CMK (cell line): ENCODE measurements at regions not wholly inside any gene's neighbourhood (a gene's known extent, or its start where the extent isn't known, plus 50 kb on each side); places are given as distances from the start of the nearest gene placed in this dataset.
"Not testable (repeated sequence)": the region's sequence is repeated elsewhere in the genome, so short reads cannot be mapped to it uniquely, and the experiment has no call there.

Experiments used
- DNase-seq: peaks from one replicate; pipeline ENCODE4 v3.0.0-alpha.2; 2010; ENCODE audit warnings: low read depth

DNA sequence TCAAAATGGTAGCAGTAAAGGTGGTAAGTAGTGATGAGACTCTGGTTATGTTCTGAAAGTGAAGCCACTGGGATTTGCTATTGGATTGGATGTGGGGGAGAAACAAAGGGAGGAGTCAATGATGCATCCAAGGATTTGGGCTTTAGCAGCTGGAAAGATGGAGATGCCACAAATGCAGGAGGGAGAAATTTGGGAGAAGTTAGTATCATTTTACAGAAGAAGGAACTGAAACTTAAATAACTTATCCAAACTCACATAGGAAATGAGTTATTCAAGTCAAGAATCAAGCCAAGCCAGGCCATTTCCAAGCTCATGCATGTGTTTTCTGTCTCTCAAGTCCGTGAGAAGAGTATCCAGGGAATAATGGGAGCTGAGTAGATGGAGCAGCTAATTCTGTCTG is 155.1 kb upstream of the TNFAIP3 start:
- DNase-seq: no peak

DNA sequence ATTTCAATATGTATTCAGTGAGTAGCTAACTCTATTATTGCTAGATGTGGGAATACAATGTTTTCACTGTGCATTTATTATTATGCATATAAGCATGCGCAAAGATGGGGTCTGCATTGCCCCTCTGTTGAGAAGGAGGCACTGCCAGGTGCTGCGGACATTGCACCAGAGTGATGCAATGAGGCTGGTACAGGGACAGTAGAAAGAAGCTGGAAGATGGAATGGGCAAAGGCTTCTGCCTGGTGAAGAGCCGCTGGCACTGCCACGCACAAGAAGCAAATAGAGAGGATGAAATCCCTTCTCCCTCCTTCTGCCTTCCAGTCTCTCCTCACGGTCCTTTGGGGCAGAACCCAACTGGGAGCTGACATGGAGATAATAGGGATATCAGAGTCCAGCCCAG is 154.5 kb upstream of the TNFAIP3 start:
- no peak for DNase-seq

DNA sequence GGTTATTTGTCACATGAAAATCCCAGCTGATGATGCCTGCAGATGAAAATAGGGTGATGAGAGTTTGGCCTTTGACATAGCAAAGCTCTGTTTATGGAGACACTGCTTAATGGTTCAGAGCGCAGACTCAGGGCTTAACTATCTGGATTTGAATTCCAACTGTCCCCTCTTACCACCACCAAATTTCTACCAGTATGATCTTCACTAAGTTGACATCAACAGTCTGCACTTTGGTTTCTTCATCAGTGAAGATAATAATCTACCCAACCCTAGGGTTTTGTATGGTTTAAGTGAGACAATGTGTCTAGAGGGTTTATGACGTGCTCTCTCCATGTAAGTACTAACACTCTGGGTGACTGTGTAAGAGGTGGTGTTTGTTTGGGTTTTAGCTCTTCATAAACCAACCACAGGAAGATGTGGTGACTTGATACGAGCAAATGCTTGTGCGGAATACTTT is 151.4 kb upstream of the TNFAIP3 start:
- no peak for DNase-seq

DNA sequence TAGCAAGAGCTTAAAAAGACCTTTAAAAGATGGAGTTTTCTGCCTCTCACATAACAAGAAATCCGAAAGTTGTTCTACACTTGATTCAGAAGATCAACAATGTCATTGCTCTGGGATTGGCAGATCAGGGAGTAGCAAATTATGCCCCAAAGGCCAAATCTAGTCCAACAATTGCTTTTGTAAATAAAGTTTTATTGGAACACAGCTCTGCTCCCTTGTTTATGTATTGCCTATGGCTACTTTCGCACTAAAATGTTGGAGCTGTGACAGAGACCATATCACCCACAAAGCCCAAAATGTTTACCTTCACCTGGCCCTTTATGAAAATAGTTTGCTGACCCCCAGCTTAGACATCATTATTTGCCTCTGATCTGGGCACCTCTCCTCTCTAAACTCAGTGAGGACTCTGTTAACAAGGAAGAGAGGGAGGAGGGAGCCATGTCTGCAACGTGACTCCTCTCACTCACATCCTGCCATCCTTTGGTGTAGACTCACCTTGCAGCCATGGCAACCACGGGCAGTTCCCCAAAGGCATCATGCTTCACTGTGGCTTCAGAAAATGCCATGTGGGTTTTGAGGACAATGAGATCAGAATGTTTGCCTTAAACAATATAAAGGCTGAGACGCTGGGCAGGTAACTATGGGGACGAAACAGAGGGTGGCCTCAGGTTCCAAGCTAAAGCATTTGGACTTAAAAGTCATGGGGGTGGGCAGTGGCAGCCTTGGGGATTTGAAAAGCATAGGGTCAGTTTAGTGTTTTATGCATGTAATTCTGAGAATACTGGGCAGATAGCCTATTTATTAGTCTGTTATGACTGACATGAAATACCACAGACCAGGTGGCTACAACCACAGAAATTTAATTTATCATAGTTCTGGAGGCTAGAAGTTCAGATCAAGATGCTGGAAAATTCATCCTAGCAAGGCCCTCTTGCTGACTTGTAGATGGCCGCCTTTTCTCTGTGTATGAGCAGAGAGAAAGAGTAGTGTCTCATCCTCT is 149.7 kb upstream of the TNFAIP3 start:
- no peak for DNase-seq

DNA sequence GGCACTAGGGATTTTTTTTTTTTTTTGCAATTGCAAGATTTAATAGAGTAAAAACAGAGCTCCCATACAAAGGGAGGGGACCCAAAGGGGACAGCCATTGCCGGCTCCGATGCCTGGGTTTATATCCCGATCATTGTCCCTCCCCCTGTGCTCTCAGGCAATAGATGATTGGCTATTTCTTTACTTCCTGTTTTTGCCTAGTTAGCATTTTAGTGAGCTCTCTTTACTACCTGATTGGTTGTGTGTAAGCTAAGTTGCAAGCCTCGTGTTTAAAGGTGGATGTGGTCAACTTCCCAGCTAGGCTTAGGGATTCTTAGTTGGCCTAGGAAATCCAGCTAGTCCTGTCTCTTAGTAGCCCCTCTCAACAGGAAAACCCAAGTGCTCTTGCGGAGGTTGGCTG is 148.2 kb upstream of the TNFAIP3 start:
- not testable (repeated sequence) for DNase-seq

DNA sequence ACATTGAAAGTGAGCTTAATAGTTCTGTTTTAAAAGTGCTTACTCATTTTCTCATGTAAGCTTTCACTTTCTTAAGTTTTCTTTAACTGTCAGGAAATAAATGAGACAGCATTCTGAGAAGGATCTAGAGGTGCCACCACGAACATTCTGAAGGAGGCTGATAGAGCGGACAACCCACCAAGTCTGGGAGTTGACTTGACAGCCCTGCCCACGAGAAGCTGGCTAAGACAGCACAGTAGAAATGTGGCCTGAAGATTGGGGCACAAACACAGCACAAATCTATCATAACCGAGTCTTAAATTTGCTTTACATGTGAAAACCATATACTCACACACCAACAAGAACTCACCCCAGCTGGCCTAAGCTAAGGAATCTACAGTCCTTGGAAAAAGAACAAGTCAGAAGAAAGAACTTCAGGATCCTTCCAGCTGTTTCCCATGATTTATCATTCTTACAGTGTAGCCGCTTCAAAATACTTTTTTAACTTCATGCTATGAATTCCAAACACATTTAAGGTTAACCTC is 144.2 kb upstream of the TNFAIP3 start:
- DNase-seq: peak; percentile 74

DNA sequence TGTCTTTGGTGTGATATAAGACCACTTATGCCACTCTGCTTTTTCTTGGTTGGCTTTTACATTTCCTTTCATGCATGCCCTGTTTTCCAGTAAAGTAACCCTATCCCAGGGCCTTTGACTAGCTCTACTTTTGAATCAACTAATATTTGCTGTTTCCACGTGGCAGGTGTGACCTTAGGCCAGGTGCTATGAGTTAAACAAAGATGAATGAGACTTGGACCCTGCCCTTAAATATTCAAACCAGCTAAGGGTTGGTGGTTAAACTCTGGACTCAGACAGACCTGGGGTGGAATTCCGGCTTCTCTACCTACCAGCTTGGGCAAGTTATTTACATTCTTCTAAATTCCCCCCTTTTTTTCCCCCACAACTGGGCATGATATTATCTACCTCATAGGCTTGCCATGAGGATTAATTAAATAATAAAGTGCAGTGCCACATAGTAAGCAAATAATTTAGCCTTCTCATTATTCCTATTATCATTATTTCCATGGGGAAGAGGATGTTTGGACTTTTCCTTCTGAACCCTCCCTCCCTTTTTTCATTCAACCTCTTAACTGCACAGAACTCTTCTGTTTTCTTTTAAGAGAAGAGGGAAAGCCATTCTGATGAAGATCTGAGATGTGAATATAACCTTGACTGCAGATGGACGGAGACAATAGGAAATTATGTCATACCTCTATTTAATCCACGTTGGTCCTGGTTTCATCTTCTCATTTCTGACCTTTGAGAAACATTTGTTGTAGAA is 143.6 kb upstream of the TNFAIP3 start:
- no peak for DNase-seq

DNA sequence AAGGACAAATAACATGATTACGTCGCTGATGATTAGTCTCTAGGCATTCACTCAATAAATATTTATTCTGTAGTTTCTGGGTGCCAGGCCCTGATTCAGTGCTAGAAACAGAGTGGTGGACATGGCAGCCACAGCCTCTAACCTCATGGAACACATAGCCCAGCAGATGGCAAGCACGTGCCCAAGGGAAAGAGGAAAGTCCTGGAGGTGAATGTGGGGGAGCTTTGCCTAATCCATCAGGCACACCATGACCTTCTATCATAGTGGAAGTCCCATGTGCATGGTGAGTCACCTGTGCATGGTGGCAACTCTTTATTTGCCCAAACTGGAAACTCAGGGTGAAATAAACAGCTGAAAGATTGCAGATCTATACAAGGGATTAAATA is 143.0 kb upstream of the TNFAIP3 start:
- no peak for DNase-seq

DNA sequence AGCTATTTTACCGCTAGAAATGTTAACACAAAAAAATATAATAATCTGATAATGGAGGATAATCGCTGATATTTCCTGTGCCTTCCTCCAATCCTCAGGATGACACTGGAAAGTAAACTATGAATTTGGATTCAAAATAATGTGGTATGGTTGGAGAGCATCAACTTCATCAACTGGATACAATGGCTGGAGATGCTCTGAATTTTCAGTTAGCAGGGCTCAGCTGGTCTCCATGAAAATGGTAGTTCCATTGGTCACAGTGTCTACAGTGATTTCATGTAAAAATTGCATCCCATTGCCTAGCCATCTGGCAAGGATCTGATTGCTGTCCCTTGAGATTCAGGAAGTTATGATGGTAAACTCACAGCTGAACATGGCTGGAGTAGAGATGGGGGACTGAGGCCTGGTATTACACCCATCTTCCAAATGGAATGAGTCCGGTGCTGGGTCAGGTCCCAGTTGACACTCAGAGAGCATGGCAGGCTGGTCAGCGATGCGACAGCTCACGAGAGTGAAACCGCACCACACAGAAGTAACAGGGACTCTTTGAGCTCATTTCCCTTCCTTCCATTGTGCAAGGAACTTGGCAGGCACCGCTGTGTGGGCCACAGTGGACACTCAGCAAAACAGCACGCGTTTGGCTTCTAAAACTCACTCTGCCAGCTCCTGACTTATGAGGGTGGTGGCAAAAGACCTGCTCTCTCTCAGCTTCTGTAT is 142.4 kb upstream of the TNFAIP3 start:
- no peak for DNase-seq

DNA sequence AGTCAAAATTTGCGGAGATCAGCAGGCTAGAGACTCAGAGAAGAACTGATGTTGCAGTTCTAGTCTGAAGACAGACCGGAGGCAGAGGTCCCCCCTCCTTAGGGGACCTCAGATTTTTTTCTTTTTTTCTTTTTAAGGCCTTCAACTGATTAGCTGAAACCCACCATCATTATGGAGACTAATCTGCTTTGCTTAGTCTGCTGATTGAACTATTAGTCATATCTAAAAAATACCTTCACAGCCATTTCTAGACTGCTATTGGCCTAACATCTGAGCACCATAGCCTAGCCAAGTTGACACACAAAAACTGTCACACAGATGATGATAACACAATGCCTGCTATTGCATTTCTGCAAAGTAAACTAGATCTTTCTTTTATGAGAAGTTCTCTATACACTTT is 141.1 kb upstream of the TNFAIP3 start:
- DNase-seq: no peak

DNA sequence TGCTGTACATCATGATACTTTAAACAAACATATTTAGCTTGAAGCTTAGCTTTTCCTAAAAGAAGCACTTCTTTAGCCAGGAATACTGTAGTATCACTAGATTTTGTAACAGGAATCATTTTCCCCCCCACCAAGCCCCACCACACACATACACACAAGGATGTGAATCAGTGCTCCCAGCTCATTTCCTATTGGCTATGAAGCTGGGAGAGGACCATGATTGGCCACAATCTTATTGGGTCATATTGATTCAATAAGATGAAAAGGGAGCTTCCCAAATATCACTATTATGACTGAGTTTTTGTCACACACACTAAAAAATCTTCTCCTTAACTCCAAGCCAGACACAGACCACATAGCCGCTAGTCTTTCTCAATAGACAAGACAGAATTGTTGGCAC is 140.5 kb upstream of the TNFAIP3 start:
- no peak for DNase-seq

DNA sequence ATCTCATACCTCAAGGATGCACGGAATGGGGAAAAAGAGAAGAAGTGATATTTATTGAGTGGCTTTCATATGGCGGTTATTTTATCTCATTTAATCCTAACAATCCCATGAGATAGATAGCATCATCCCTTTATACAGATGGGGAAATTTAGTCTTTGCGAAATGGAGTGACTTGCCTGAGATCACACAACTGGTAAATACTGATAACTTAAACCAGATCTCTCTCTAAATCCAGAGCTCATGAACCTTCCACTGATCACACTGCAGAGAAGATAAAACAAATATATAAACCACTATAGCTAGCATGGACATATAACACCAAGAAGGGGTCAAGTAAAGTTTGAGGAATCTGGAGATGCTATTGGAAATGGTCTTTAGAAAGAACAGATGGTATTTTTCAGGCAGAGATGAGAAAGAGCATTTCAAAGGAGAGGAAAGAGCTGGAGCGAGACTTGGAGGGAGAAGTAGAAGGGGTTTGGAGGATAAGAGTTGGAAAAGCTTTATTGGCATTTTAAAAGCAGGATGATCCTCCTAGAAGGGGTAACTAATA is 139.8 kb upstream of the TNFAIP3 start:
- no peak for DNase-seq

DNA sequence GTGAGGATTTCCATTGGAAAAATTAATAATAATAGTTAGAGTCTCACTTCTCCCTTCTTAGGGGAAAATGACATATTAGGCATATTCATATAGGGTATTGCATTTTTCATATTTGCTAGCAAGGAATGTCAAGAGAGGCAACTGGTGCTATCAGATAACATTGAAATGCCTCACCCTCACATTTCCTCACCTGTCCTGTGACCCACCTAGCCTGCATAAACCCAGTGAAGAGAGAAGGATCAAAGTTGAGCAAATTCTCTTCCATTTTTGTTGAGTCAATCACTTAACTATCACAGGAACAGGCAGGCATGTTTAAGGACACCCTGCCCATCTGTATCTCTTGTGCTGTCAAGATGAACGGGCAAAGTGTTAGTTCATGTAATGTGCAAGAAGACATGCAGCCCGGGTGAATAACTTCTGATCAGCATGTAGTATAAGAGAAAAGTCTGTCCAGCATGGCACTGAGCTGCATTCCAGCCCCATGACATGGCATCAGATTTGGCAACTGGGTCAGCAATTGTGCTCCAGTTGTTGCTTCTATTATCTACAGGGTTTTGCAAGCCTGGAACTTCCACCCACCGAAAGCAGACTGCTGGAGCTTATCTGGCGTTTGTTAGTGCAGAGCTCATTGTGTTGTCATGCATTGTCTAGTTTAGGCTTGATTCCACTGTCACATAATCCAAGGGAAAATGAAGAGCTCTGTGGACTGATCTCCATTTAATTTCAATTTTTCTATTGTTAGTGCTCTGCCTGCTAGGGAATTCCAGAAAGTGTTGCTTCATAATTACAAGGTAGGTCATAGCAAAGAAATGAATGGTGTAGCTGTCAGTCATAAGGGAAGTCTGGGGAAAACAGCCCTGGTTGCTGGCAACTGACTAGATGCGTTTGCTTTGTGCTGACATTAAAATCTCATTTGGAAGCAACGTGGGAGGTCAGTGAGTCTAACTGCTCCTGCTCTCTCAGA is 138.4 kb upstream of the TNFAIP3 start:
- DNase-seq: no peak

DNA sequence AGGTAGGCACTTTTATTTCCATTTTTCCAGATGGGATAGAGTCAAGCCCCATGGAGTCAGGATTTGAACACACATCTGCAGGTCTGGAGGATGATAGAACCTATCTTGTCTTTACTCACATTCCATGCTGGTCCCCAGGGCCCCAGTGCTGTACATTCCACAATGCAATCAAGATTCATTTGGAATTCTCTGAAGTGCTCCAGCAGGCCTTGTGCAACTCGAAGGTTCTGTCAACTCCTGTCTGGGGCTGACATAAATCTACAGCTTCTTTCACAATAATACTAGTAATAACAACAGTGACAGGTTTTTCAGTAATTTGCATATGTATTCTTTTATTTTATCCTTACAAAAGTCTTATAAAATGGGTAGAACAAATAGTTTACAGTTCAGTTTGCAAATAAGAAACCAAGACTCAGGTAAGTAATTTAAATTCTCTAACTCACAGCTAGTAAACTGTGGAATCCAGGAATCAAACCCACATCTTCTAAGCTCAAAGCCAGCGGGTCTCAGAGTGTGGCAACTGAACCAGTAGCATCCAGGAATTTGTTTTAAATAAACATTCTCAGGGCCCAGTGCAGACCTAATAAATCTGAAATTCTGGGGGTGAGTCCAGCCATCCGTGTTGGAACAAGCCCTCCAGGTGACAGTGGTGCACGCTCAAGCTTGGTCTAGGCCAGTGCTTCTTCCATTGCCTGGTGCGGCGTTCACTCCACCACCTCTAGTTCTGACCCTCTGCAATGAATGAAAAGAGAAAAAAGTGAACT is 137.0 kb upstream of the TNFAIP3 start:
- no peak for DNase-seq

DNA sequence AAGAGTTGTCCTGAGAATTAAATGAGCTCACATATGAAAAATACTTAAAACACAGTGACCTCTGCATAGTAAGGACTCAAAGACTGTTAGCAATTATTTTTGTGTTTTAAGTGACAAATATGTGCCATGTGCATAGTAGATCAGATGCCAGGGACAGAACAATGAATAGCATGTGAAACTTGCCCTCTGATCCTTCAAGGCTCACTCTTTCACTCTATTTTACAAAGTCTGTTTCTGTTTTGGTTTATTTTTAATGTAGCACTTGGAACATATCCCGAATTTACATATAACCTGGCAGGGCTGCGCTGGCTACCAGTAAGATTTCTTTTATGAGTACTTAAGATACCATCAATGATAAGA is 135.5 kb upstream of the TNFAIP3 start:
- DNase-seq: no peak

DNA sequence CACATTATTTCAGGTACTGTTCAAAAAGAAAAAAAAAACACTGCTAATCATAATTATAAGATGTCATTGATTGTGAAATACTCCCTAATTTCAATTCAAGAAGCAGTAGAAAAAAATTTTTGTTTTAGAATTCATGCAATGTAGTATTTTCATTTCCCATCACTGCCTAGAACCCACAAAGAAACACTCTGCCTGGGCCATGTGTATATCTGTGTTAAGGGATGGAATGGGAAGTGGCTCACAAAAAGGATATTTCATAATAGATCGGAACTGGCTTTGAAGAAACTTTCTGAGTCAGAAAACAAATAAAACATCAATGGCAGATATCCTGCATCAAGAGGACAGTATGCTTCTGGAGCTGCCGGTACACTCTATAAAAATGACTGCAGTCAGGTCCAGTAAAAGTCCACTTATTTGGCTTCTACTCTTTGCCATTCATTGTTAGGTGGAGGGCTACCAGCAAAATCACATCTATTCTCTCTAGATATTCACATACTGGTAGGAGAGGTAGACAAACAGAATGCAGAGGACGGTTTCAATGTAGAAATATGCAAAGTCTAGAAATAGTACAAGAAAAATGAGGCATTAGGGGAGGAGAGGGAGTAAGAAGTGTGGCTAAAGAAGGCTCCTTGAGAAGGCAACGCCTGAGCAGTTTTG is 135.0 kb upstream of the TNFAIP3 start:
- DNase-seq: no peak

DNA sequence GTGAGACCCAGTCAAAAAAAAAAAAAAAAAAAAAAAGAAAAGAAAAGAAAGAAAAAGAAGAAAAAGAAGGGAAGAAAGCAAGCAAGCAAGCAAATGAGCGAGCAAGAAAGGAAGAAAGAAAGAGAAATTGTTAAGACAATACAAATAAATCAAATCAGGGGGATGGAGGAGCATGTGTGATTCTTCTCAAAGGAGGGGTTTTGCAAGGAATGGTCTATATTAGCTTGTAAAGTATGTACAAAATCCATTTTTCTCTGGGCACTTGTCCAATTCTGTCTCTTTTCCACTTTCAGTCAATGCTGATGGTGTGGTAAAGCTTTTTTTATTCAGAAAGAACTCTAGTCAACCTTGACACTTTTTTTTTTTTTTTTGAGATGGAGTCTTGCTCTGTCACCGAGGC is 133.7 kb upstream of the TNFAIP3 start:
- DNase-seq: no peak

DNA sequence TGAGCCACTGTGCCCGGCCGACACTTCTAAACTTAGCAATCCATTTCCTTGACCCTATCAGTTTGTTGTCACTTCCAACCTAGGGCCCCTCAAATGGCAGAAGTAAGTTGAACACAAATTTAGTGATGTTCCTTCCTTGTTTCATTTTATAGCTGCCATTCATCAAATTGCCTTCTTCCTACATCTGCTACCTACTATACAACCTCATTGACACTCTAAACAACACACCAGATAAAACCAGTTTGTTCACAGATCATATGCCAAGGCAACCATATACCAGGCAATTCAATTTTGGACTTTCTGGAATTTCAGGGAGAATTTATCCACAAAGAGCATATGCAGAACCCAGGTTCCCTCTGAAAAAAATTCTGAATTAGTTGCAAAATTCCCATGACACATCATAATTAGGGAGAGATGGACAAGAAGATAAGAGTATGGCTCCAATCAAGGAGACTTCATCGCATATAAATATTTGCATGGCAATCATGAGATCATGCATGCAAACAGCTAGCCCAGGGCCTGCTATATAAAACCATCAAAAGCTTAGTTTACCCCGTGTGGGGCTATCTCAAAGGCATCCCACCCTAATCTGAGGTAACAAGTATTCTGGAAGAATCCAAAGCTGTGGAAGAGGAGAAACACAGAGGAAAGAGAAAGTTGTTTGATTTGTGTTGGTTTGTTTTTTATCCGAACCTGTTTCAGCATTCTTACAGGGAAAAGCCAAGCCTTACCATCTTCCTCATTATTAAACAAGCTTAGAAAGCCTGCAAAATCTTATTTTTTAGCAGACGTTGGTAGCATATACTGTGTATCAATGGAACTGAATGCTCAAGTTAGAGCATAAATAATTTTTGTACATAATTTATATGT is 132.8 kb upstream of the TNFAIP3 start:
- DNase-seq: no peak

DNA sequence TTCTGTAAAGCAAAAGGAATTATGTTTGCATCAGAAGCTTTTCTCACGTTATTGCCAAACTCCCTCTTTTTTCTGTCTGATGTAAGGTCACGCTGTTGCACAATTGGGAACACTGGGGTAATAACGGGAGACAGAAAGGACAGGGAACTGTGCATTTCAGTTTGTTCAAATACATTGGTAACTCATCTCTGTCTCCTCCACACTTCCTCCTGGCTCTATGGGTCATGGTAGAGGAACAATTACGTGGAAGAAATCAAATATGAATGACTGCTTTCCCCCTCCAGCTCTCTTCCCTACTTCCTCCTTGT is 132.2 kb upstream of the TNFAIP3 start:
- DNase-seq: no peak
